AG08395 (cell line): ENCODE measurements at regions not wholly inside any gene's neighbourhood (a gene's known extent, or its start where the extent isn't known, plus 50 kb on each side); places are given as distances from the start of the nearest gene placed in this dataset.

Source experiments
- DNase-seq: peaks from one replicate; pipeline ENCODE4 v3.0.0; 2012; ENCODE audit warnings: mixed read lengths, low spot score

DNA sequence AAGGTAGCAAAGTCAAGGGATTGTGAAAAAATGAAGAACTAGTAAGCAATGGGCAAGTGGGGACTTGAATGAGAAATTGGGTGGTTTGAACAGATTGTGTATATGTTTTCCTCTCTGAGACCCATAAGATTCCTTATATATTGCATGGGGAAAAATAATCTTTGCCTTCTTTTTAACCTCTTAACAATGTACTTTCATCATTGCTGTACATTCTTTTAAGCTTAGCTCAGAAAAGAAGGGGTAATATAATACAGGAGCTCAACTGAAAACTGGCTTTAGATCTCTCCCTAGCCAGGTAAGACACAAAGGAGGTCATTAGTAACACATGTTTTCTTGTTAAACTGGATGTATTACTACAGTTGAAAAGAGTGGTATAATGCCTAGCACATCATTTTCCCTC, 287.2 kb downstream of the RNF144B start:
- no peak for DNase-seq

- no peak for DNase-seq
Observed at GRCh38 chr6:18675881-18676280, 288.7 kb downstream of the RNF144B start.

DNA sequence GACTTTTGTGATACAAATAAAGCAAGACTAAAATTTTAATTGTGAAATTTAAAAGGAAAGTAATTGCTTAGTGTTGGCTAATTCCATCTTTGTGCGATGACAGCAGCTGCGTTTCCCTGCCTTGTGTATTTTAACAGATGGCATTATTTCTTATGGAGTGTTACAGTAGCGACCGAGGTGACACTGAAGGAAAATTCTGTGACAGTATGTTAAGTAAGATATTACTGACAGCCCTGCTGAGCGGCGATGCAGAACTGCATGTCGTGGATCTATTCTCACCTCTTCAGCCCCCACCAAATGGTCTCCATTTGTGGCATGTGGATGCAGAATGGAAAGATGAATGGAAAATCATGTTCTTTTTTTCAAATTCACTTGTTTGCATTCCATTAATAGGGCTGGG, 289.4 kb downstream of the RNF144B start:
- DNase-seq: no peak

- DNase-seq: no peak
Observed at GRCh38 chr6:18680842-18681241, 293.7 kb downstream of the RNF144B start.

DNA sequence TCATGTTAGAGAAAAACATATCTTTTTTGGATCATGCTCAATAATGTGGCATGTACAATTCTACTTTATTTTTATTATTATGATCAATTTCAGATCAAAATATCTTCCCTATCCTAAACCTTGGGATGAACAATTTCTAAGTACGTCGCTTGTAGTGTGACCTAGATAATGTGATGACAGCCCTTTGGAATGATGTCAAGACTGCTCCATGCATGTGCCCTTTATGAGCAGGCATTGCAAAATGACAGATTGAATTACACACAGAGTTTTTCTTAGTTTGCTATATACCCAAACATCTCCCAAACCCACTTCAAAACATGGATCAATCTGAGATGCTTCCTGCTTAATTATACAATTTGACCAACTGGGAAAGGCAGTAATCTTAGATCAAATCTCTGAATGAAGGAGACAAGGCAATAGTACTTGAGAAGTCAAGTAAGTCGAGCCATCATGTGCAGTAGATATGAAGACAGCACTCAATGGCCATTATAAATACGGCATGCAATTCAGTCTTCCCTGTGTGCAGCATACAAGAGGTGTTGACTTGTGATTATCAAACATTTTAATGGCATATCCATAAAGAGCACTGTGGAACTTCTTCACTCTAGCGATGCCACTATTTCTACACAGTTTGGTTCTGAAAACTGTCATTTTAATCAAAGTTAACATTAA, 294.8 kb downstream of the RNF144B start:
- no peak for DNase-seq

GRCh38 chr6:18684343-18684742, 297.2 kb downstream of the RNF144B start:
- DNase-seq: no peak

- DNase-seq: no peak
Observed at GRCh38 chr6:18692929-18693685, 306.0 kb downstream of the RNF144B start.

DNA sequence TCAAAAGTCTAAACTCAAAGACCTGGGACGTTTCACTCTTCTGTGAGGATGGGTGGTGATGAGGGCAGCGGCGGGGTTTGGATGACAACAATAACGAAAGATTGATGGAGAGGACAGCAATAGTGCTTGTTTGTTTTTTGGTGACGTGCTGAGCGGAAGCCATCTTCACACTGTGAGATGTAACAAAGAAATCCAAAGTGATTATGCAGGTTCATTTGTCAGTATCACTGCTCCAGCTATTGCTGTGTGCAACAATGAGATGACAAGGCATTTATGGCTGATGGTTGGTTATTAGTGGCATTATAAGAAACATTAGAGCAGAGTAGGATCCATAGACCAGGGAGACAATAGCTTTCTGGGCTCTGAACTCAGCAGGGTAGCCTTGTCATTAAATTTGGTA, 306.7 kb downstream of the RNF144B start:
- no peak for DNase-seq

DNA sequence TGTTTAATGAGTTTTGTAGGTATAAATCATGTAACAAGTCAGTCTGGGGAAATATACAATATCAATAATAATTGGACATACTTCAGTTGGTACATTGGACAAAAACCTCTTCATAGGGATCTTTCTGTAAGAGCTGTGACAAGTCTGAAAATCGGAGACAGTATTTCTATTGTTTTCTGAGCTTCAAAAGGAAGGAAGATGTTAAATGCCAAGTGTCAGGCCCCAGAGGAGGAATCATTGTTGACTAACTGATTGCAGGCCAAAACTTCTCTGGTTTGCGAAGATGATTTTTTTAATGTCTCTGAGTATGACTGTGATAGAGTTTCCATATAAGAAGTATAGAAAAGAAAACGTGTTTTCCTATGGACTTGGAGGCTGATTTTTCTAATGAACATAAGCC, 316.4 kb downstream of the RNF144B start:
- no peak for DNase-seq

DNA sequence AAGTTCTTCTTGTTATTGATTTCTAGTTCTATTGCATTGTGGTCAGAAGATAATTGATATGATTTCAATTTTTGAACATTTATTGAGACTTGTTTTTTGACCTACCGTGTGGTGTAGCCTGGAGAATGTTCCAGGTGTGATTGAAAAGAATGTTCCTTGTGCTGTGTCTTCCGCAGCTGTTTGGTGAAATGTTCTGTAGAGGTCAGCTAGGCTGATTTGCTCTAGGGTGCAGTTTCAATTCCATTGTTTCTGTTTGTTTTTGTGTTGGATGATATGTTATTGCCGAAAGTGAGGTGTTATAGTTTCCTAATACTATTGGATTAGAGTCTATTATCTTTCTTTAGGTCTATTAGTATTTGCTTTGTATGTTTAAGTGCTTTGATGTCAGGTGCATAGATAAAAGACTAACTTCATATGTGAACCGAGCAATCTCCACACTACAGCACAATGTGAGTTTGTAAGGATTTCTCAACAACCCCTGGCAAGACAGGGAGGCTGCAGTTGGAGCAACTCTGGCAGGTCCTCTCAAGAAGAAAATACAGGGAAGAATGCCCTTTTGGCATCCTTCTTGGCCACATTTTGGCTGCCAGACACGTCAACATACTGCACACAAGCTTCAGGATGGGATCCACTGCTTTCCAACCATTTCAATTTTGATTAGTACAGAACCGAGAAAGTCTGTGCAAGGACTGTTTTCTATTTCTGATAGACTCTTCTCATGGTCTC, 320.7 kb downstream of the RNF144B start:
- no peak for DNase-seq

GRCh38 chr6:18712595-18712994, 325.4 kb downstream of the RNF144B start:
- no peak for DNase-seq

DNA sequence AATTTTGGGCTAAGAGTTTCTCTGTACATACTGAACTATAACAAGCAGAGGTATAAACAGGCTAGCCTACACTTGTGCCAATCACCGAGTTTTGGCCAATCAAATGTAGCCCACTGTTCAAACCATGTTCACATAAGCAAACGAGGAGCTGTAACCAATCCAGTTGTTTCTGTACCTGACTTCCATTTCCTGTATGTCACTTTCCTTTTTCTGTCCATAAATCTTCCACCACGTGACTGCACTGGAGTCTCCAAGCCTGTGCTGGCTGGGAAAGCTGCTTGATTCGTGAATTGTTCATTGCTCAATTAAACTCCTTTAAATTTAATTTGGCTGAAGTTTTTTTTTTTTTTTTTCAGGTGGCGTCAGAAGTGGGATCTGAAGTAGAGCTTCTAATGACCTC, 332.9 kb downstream of the RNF144B start:
- DNase-seq: no peak

DNA sequence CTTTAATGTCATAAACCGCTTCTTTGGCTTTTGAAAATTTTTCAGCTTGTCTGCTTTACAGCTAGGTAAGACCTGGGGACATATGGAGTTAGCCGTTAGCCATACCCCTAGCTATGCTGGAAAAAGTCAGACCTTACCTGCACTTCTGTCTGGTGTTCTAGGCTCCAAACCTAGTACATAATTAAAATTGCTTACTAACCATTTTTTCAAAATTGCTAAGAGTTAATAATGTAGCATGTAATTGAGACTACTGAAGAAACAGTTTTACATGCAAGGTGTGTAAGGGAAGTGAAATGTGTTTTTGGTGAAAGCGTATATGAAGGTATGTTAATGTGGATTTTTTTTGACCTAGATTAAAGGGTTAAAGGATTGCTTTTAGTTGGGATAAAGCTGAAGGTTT, 336.9 kb downstream of the RNF144B start:
- DNase-seq: no peak

DNA sequence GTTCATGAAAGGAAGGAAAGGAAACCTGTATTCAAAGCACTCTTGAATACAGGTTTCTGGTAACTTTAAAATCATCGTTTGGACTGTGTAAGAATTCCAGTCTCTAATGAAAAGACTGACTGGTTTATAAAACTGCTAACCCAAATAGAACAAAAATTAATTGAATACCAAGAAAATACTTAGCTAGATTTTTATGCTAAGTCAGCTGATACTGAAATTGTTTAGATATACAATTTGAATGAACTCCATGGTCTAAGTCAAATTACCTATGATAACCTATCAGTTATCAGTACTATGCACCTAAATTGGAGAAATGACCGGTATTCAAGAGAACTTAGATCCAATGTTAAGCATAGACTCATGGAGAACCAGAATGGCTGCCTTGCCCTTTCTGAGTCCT, 338.3 kb downstream of the RNF144B start:
- no peak for DNase-seq

DNA sequence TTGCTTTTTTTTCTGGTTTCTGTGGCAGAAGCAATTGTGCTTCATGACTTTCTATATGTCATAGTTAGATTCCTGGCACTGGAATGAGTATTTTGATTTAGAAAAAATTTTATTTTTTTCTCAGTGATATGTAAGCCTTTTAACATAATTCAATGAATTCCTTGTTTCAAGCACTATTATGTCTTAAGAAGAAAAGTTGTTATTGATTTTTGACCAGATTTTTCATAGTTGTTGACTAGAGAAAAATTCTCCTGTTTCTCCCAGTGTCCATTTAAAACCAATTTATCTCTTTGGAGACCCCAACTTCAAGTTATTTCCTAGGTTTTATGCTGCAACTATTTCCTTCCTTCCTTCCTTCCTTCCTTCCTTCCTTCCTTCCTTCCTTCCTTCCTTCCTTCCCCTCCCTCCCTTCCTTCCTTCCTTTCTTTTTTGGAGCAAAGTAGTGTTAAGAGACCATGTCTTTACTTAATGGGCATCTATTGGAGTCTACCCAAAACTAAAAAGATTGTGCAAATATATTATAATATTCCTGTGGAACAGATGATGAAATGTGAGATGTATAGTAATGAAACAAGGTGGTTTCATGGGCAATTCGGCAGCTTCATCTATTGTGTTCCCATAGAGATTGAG, 346.9 kb downstream of the RNF144B start:
- DNase-seq: no peak

- DNase-seq: no peak
Observed at GRCh38 chr6:18741741-18742140, 354.6 kb downstream of the RNF144B start.

DNA sequence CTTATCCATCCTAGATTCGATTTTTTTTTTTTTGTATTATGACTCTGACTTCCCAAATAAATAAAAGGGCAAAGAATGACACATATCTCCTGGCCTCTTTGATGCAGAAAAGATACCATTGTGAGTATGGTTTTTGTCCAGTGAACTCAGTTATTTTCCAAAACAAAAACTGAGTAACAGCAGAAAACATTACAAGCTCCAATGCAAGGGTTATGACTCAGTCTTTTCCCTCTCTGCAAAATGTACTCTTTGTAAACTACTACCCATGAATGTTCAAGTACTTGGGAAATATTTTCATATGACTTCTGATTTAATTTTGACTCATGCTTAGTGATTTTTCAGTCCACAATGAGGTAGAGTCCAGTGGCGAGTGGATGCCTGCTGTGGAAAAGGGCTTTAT, 355.3 kb downstream of the RNF144B start:
- DNase-seq: peak; percentile 6

DNA sequence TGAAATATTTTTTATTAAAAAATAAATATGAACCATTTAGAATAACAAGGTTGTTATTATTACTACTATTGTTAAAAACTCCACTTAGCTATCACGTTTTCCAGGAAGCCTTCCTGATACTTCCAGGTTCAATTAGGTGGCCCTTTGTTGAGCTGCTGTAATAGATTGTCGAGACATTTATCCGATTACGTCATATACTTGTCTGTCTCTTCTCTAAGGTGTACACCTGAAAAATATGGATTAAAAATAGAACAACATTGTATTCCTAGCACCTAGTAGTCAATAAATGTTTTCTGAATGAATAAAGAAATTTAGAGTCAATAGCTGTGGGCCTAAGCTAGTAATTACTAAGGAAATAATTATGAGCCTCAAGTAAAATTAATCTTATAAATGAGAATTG, 359.6 kb downstream of the RNF144B start:
- DNase-seq: no peak

DNA sequence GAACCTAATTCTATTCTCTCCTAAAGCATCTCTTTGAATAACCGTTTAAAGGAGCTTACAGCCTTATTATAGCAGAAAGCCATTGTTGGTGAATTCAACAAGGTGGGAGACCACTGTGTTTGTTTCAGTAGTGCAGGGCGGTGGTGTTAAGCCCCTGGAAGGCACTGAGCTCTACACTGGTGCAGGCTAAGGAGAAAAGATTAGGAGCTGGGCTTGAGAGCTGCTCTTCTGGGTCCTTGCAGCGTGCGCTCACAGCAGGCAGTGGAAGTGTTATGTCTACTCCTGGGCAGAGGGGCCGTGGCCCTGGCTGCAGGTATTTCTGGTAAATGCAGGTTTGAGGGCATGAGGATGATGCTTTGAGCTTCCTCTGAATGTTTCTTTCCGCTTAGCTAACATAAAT, 361.2 kb downstream of the RNF144B start:
- no peak for DNase-seq

GRCh38 chr6:18752278-18753068, 365.3 kb downstream of the RNF144B start:
- DNase-seq: no peak

DNA sequence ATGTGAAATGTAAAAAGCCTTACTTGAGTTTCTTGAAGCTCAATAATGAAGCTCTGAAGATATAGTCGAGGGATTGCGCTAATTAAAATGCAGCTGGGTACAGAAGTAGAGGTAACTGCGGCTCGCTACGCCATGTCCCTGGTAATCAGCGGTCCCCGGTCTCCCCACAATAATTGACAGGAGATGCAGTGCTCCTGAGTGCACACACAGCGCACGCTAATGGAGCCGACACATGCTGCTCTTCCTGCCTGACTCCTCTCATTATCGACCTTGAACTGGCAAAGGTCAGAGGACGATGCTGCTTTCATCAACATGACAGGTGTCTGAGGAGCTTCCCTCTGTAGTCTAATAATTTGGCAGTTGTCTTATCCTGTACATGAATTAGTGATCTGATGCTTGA, 365.9 kb downstream of the RNF144B start:
- no peak for DNase-seq

DNA sequence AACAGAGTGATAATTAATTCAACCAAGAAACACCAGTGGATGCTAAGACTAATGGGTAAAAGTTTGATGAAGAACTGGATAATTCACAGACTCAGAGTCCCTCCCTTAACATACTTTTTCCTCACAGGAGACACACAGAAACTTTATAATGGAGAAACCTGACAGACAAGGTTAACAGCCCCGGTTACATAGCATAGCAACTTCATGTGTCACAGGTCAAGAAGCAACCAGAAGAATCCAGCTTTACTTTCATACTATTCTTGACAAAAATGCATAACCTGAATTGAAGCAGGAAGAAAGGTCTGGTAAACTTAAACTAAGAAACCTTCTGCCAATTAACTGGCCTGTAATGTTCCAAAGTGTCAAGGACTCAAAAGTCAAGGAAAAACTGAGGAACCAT, 375.9 kb downstream of the RNF144B start:
- no peak for DNase-seq
